Epithelial cell of proximal tubule (primary cell): ENCODE measurements at regions not wholly inside any gene's neighbourhood (a gene's known extent, or its start where the extent isn't known, plus 50 kb on each side); places are given as distances from the start of the nearest gene placed in this dataset.

ENCODE experiments used
- DNase-seq: peaks from one replicate; pipeline ENCODE4 v3.0.0-alpha.2; 2011; ENCODE audit warnings: low read depth
- H3K4me3 ChIP-seq: 2 replicates; pipeline ENCODE4 v1.5.1; 2011; ENCODE audit warnings: low read depth, mild to moderate bottlenecking, low read length
- TF ChIP-seq, protein P1 (sequence below): conservative IDR thresholded peaks from 2 replicates; pipeline ENCODE4 v1.5.1; 2012; ENCODE audit warnings: low read depth, mild to moderate bottlenecking, low read length

DNA sequence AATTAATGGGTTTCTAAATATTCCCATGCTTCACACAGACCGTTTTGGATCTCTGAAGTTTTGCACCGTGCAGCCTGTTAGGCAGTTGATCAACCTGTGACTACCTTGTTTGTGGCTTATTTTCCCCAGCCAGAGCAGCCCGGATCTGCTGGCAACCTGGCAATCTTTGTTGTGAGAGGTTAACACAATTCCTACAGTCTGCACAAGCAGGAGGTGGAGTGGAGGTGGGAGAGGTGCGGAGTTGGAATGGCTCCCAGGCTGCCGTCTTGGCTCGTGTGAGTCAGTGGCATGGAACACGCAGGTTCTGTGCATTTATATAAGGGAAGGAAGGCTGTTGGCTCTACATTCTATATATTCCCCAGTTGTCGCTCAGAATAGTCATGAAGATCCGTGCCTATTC, 70.9 kb upstream of the STOX2 start:
- H3K4me3 ChIP-seq = no peak overlapping the region
- no peak for DNase-seq
- TF ChIP-seq, protein P1, sequence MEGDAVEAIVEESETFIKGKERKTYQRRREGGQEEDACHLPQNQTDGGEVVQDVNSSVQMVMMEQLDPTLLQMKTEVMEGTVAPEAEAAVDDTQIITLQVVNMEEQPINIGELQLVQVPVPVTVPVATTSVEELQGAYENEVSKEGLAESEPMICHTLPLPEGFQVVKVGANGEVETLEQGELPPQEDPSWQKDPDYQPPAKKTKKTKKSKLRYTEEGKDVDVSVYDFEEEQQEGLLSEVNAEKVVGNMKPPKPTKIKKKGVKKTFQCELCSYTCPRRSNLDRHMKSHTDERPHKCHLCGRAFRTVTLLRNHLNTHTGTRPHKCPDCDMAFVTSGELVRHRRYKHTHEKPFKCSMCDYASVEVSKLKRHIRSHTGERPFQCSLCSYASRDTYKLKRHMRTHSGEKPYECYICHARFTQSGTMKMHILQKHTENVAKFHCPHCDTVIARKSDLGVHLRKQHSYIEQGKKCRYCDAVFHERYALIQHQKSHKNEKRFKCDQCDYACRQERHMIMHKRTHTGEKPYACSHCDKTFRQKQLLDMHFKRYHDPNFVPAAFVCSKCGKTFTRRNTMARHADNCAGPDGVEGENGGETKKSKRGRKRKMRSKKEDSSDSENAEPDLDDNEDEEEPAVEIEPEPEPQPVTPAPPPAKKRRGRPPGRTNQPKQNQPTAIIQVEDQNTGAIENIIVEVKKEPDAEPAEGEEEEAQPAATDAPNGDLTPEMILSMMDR = no peak

DNA sequence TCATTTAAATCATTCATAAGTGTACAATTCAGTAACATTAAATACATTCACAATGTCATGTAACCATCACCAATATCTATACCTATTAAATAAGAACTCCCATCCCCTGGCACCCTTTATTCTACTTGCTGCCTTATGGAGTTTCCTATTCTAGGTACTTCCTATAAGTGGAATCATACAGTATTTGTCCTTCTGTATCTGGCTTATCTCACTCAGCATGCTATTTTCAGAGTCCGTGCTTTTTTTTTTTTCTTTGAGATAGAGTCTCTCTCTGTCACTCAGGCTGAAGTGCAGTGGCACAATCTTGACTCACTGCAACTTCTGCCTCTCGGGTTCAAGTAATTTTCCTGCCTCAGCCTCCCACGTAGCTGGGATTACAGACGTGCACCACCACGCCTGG, 67.9 kb upstream of the STOX2 start:
- no peak overlapping the region for H3K4me3 ChIP-seq
- no peak for DNase-seq

DNA sequence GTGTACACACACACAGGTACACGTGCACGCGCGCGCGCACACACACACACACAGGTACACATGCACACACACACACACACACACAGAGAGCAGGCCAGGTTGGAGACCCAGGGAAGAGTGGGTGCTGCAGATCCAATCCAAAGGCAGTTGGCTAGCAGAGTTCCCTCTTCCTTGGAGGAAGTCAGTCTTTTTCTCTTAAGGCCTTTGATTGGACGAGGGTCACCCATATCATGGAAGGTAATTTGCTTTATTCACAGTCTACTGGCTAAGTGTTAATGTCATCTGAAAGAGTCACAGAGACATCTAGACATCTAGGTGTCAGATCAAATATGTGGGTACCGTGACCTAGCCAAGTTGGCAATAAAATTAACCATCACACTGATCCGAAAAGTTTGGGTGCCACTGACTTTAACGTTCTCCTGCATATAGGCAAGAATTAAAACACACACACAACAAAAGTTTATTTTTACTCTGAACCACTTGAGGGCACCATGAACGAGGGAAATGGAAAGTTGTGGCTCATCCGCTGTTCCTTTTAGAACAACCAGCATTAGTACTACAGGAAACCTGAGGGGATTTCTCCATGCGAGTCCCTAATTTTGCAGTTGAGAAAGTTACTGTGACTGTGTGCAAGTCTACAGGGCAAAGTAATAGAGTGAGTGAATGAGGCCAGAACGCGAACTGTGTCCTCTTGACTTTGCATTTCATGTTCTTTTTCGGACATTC, 66.0 kb upstream of the STOX2 start:
- TF ChIP-seq, protein P1 = peak; percentile 49
- H3K4me3 ChIP-seq = no peak overlapping the region
- no peak for DNase-seq

More for the DNA sequence above, 67.9 kb upstream of the STOX2 start:
- TF ChIP-seq, protein P1 = no peak

DNA sequence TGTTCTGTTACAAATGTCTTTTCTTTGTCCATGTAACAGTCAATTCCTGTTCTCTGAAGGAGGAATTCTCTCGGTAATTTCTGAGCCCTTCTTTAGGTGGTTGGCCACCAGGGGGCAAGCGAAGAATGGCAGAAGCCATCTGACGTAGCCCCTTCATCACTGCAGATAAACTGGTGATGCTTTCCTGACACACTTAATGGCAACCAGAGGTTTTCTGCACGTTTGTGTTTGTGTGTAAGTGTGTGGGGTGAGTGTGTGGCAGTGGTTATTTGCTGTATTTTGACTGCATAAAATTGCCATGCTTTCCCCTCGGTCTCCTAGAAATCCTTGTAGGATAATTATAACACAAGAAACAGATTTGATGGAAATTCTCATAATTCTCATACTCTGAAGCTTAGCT, 64.8 kb upstream of the STOX2 start:
- TF ChIP-seq, protein P1 = peak; percentile 94
- no peak for DNase-seq

DNA sequence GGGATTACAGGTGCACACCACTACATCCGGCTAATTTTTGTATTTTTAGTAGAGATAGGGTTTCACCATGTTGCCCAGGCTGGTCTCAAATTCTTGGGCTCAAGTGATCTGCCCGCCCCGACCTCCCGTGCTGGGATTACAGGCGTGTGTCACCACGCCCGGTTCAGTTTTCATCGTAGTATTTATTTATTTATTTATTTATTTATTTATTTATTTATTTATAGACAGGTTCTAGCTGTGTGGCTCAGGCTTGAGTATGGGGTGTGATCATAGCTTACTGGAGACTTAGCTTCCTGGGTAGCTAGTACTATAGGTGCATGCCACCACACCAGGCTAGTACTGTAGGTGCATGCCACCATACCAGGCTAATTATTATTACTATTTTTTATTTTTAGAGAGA, 64.1 kb upstream of the STOX2 start:
- no peak overlapping the region for H3K4me3 ChIP-seq
- DNase-seq = no peak
- TF ChIP-seq, protein P1 = no peak

More for the DNA sequence above, 64.8 kb upstream of the STOX2 start:
- no peak overlapping the region for H3K4me3 ChIP-seq

DNA sequence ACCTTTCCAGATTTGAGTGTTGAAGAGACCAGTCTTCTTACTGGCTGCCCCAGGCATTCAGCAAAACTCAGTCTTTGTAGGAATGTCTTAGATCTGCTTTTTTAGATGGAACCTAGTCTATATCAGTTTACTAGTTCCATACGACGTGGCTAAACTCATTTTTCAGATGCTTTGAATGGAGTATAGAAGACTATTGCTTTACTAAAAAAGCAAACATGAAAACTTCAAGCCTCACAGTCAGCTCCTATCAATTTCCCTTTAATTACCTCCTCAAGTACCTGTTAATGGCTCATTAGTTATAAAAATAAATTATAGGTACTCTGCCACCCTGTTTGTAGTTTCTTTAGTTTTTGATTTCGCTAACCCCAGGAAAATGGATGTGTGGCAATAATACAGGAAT, 63.0 kb upstream of the STOX2 start:
- no peak overlapping the region for H3K4me3 ChIP-seq
- no peak for DNase-seq
- TF ChIP-seq, protein P1 = no peak

DNA sequence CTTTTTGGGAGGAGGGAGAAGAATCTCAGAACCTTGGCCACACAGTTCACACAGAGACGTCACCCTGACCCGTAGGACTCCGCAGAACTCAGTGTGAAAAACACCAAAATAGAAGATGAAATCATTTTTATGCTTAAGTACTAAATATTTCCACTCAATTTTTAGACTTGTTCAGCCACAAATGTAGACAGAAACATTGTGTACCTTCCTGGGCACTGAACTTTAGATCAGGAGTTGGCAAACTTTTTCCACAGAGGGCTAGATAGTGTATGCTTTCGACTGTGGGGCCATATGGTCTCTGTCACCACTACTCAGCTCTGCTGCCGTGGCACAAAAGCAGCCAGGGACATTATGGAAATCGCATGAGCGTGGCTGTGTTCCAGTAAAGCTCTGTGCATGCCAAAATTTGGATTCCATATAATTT, 61.8 kb upstream of the STOX2 start:
- no peak for DNase-seq
- TF ChIP-seq, protein P1 = no peak
- no peak overlapping the region for H3K4me3 ChIP-seq
